Small intestine (tissue), 7 donors: ENCODE measurements at regions not wholly inside any gene's neighbourhood (a gene's known extent, or its start where the extent isn't known, plus 50 kb on each side); places are given as distances from the start of the nearest gene placed in this dataset.

ENCODE experiments used
- DNase-seq, 2 donors: peaks; one replicate each; pipeline versions ENCODE4 v3.0.0 to v3.0.0-alpha.2; 2013
- FAIRE-seq: peaks from 2 replicates; lab custom pipeline; 2012; peaks lifted over from hg19 to GRCh38; lab: Jason Lieb, UNC
- H3K27ac ChIP-seq, 3 donors: one replicate each; pipeline ENCODE4 v1.5.1; 2013; ENCODE audit warnings: low read length in 2 of 3, mild to moderate bottlenecking in 2 of 3, control low read depth in 1 of 3, inconsistent platforms in 1 of 3, low read depth in 1 of 3, moderate library complexity in 1 of 3
- H3K27me3 ChIP-seq, 3 donors: one replicate each; pipeline ENCODE4 v1.6.1; 2013; ENCODE audit warnings: low read length in 3 of 3, inconsistent platforms in 1 of 3; ENCODE audit not compliant: control insufficient read depth in 3 of 3, insufficient read depth in 3 of 3
- H3K36me3 ChIP-seq, 3 donors: one replicate each; pipeline ENCODE4 v1.6.1; 2013; ENCODE audit warnings: low read length in 3 of 3, inconsistent platforms in 1 of 3, low read depth in 1 of 3, mild to moderate bottlenecking in 1 of 3, moderate library complexity in 1 of 3; ENCODE audit not compliant: control insufficient read depth in 3 of 3, insufficient read depth in 2 of 3
- H3K4me1 ChIP-seq, 3 donors: one replicate each; pipeline ENCODE4 v1.6.1; 2013; ENCODE audit warnings: low read length in 2 of 3, inconsistent platforms in 1 of 3, low read depth in 1 of 3, mild to moderate bottlenecking in 1 of 3, moderate library complexity in 1 of 3; ENCODE audit not compliant: control insufficient read depth in 3 of 3, insufficient read depth in 2 of 3
- H3K4me3 ChIP-seq, 3 donors: one replicate each; pipeline ENCODE4 v1.5.1; 2013; ENCODE audit warnings: low read length in 3 of 3, control low read depth in 1 of 3, inconsistent platforms in 1 of 3, low read depth in 1 of 3, mild to moderate bottlenecking in 1 of 3, moderate library complexity in 1 of 3
- H3K9me3 ChIP-seq, 2 donors: one replicate each; pipeline ENCODE4 v1.6.1; 2013; ENCODE audit warnings: low read depth in 1 of 2, low read length in 1 of 2; ENCODE audit not compliant: control insufficient read depth in 2 of 2, insufficient read depth in 1 of 2
- WGBS, 3 donors: extraction: QIAGEN DNeasy Blood & Tissue Kit; methylation state at CpG; one replicate each; pipeline ENCODE4 v1.1.7; 2013; 5-methylcytosine and 5-hydroxymethylcytosine counted together
- donor health status: healthy with polysubstance abuse.
- donor health status: control.
- donor health status: control.
- donor health status: Bipolar disorder and iron deficiency.
- donor health status: healthy.

DNA sequence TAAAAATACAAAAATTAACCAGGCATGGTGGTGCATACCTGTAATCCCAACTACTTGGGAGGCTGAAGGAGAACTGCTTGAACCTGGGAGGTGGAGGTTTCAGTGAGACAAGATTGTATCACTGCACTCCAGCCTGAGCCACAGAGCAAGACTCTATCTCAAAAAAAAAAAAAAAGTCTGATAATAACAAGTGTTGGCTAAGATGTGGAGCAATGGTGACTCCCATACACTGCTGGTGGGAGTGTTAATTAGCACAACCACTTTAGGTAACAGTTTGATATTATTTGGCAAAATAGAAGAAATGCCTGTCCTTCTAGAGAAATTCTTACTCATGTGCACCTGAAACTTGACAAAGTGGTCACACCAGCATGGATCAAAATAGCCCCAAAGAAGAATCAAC, 106.2 kb upstream of the SLC34A2 start:
- Histone ChIP-seq H3K4me3 (no peak overlapping the region), H3K36me3 (no peaks in the 10 kb centered on the region), H3K27ac (no peak overlapping the region), H3K9me3 (no peaks in the 10 kb centered on the region), H3K4me1 (peaks cover 0 to 9% (median 8%) of the 10 kb centered on the region in 3 donors), H3K27me3 (no peaks in the 10 kb centered on the region)
- FAIRE-seq = no peak
- no peak for DNase-seq

GRCh38 chr4:25550376-25551030, 105.1 kb upstream of the SLC34A2 start:
- Histone ChIP-seq H3K27ac (no peak overlapping the region), H3K4me1 (peaks cover 0 to 9% (median 8%) of the 10 kb centered on the region in 3 donors), H3K36me3 (no peaks in the 10 kb centered on the region), H3K9me3 (no peaks in the 10 kb centered on the region), H3K4me3 (no peak overlapping the region), H3K27me3 (no peaks in the 10 kb centered on the region)
- 16 to 67% (median 34%) methylated on average over 5 of the region's 5 CpGs for WGBS, 3 donors
- FAIRE-seq (peak; percentile 80), DNase-seq (peak in 1 of 2 donors; percentile 91)

GRCh38 chr4:25551605-25552004, 104.0 kb upstream of the SLC34A2 start:
- H3K36me3 ChIP-seq = no peaks in the 10 kb centered on the region
- H3K27ac ChIP-seq = peak overlapping the region in 2 of 3 donors; percentile 37 to 65
- FAIRE-seq (peak; percentile 78), DNase-seq (peak; percentile 32 to 88)
- 14 to 57% (median 29%) methylated on average over 4 of the region's 4 CpGs for WGBS, 3 donors
- H3K9me3 ChIP-seq = no peaks in the 10 kb centered on the region
- no peak overlapping the region for H3K4me3 ChIP-seq
- H3K4me1 ChIP-seq = peaks cover 0 to 9% (median 8%) of the 10 kb centered on the region in 3 donors
- no peaks in the 10 kb centered on the region for H3K27me3 ChIP-seq

GRCh38 chr4:25552580-25553271, 102.9 kb upstream of the SLC34A2 start:
- peaks cover 0 to 9% (median 8%) of the 10 kb centered on the region in 3 donors for H3K4me1 ChIP-seq
- 13 to 37% (median 22%) methylated on average over 8 of the region's 8 CpGs for WGBS, 3 donors
- no peaks in the 10 kb centered on the region for H3K36me3 ChIP-seq
- no peaks in the 10 kb centered on the region for H3K9me3 ChIP-seq
- FAIRE-seq (no peak), DNase-seq (peak; percentile 46 to 81)
- peak overlapping the region in 2 of 3 donors; percentile 65 to 78 for H3K27ac ChIP-seq
- no peaks in the 10 kb centered on the region for H3K27me3 ChIP-seq
- no peak overlapping the region for H3K4me3 ChIP-seq

DNA sequence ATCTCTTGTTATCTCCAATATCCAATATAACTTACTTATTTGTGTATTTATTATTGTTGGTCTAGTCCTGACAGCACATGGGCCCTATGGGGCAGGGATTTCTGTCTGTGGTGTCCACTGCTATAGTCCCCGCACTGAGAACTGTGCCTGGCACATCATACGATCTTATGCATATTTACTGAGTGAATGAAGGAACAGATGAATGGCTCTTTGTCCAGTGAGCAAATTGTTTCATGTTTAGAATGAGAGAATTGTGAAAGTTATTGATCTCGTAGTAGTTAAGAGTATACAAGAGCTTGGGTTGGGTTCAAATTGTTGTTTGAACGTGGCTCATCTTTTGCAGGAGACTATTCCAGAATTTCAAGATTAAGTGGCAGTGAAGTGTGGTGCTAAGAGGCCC, 96.1 kb upstream of the SLC34A2 start:
- Histone ChIP-seq H3K27me3 (no peaks in the 10 kb centered on the region), H3K4me3 (no peak overlapping the region), H3K36me3 (no peaks in the 10 kb centered on the region), H3K9me3 (no peaks in the 10 kb centered on the region), H3K4me1 (no peaks in the 10 kb centered on the region), H3K27ac (no peak overlapping the region)
- 63 to 68% (median 67%) methylated on average over 4 of the region's 4 CpGs for WGBS, 3 donors
- no peak for FAIRE-seq
- DNase-seq = no peak

- Histone ChIP-seq H3K27ac (no peak overlapping the region), H3K4me1 (no peaks in the 10 kb centered on the region), H3K9me3 (no peaks in the 10 kb centered on the region), H3K4me3 (no peak overlapping the region), H3K27me3 (no peaks in the 10 kb centered on the region), H3K36me3 (no peaks in the 10 kb centered on the region)
- FAIRE-seq = no peak
- WGBS, 3 donors = 57 to 66% (median 66%) methylated on average over 8 of the region's 8 CpGs
- DNase-seq = no peak
These were observed 95.0 kb upstream of the SLC34A2 start for GRCh38 chr4:25560605-25561004.

GRCh38 chr4:25563071-25563564, 92.5 kb upstream of the SLC34A2 start:
- no peak overlapping the region for H3K4me3 ChIP-seq
- 57 to 67% (median 65%) methylated on average over 8 of the region's 8 CpGs for WGBS, 3 donors
- H3K27me3 ChIP-seq = no peaks in the 10 kb centered on the region
- H3K36me3 ChIP-seq = no peaks in the 10 kb centered on the region
- H3K4me1 ChIP-seq = peaks cover 0 to 3% (median 0%) of the 10 kb centered on the region in 3 donors
- H3K27ac ChIP-seq = no peak overlapping the region
- H3K9me3 ChIP-seq = no peaks in the 10 kb centered on the region
- FAIRE-seq (no peak), DNase-seq (no peak)

DNA sequence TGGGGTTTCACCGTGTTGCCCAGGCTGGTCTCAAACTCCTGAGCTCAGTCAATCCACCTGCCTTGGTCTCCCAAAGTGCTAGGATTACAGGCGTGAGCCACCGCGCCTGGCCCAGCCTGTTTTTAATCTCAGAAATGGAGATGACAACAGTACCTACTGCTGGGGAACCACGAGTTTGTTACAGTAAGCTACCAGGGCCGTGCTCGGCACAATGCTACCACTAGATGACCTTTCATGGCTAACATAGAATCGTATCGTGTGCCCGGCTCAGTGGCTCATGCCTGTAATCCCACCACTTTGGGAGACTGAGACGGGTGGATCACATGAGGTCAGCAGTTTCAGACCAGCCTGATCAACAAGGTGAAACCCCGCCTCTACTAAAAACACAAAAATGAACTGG, 90.8 kb upstream of the SLC34A2 start:
- Histone ChIP-seq H3K4me1 (peaks cover 0 to 6% (median 3%) of the 10 kb centered on the region in 3 donors), H3K36me3 (no peaks in the 10 kb centered on the region), H3K4me3 (no peak overlapping the region), H3K9me3 (no peaks in the 10 kb centered on the region), H3K27me3 (no peaks in the 10 kb centered on the region), H3K27ac (no peak overlapping the region)
- FAIRE-seq (no peak), DNase-seq (no peak)
- WGBS, 3 donors = 89 to 92% (median 90%) methylated on average over 12 of the region's 12 CpGs
